ENCODE measurements at regions not wholly inside any gene's neighbourhood (a gene's known extent, or its start where the extent isn't known, plus 50 kb on each side); places are given as distances from the start of the nearest gene placed in this dataset.

GRCh38 chr6:100247123-100247522, 217.6 kb downstream of the SIM1 start:
- no peak for TF ChIP-seq MTA2 (IDR thresholded peaks at IDR 0.05; ENCODE audit: low read depth)
- no peak for TF ChIP-seq TCF3 (IDR thresholded peaks at IDR 0.05; ENCODE audit: borderline replicate concordance, insufficient read depth, low read depth, low read length)
- TF ChIP-seq, protein P1, sequence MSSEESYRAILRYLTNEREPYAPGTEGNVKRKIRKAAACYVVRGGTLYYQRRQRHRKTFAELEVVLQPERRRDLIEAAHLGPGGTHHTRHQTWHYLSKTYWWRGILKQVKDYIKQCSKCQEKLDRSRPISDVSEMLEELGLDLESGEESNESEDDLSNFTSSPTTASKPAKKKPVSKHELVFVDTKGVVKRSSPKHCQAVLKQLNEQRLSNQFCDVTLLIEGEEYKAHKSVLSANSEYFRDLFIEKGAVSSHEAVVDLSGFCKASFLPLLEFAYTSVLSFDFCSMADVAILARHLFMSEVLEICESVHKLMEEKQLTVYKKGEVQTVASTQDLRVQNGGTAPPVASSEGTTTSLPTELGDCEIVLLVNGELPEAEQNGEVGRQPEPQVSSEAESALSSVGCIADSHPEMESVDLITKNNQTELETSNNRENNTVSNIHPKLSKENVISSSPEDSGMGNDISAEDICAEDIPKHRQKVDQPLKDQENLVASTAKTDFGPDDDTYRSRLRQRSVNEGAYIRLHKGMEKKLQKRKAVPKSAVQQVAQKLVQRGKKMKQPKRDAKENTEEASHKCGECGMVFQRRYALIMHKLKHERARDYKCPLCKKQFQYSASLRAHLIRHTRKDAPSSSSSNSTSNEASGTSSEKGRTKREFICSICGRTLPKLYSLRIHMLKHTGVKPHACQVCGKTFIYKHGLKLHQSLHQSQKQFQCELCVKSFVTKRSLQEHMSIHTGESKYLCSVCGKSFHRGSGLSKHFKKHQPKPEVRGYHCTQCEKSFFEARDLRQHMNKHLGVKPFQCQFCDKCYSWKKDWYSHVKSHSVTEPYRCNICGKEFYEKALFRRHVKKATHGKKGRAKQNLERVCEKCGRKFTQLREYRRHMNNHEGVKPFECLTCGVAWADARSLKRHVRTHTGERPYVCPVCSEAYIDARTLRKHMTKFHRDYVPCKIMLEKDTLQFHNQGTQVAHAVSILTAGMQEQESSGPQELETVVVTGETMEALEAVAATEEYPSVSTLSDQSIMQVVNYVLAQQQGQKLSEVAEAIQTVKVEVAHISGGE (CRISPR knock-in tag; IDR thresholded peaks at IDR 0.05), result no peak
- TF ChIP-seq, protein P2, sequence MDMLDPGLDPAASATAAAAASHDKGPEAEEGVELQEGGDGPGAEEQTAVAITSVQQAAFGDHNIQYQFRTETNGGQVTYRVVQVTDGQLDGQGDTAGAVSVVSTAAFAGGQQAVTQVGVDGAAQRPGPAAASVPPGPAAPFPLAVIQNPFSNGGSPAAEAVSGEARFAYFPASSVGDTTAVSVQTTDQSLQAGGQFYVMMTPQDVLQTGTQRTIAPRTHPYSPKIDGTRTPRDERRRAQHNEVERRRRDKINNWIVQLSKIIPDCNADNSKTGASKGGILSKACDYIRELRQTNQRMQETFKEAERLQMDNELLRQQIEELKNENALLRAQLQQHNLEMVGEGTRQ (IDR thresholded peaks at IDR 0.05; ENCODE audit: borderline replicate concordance, low read depth, low read length), result no peak
- no peak for TF ChIP-seq SREBF2 (IDR thresholded peaks at IDR 0.05; ENCODE audit: low read length)
- TF ChIP-seq ZNF24 (IDR thresholded peaks at IDR 0.05), result no peak
- no peak for TF ChIP-seq MYC (IDR thresholded peaks at IDR 0.05; ENCODE audit: insufficient read depth, insufficient read length, insufficient replicate concordance, low read length, severe bottlenecking)
- TF ChIP-seq RFX5 (IDR thresholded peaks at IDR 0.05; ENCODE audit: low read depth, low read length), result no peak
- no peak for TF ChIP-seq JUNB (IDR thresholded peaks at IDR 0.05)
- no peak for ATAC-seq
- SMC1A ChIA-PET (ENCODE audit: uncharacterized antibody, unreplicated experiment), result interaction anchor here (1.2 to 1.3 kb wide), 2 partner anchors 16 to 17 kb away, joined by 3 read pairs; no protein-coding TSS in a partner anchor

More at GRCh38 chr6:100247123-100247522, 217.6 kb downstream of the SIM1 start:
- H3K79me2 ChIP-seq (ENCODE audit: control insufficient read depth, insufficient read depth, low read length), result no peaks in the 10 kb centered on the region
- H3K9ac ChIP-seq (ENCODE audit: control insufficient read depth, insufficient read depth, low read length), result no peak overlapping the region
- CTCF ChIA-PET, result no interaction called here
- no TSS peak for BruUV-seq (replicated peaks)
- in situ Hi-C loops (cut with MboI), result no loop called here
- H4K20me1 ChIP-seq (ENCODE audit: control insufficient read depth, insufficient read depth), result no peaks in the 10 kb centered on the region
- H3K27ac ChIP-seq (ENCODE audit: control insufficient read depth, insufficient read depth), result no peak overlapping the region
- FAIRE-seq (no peak), DNase-seq (ENCODE audit: low read depth, low spot score) (no peak)
- no peak overlapping the region for H3K4me2 ChIP-seq (ENCODE audit: control insufficient read depth, insufficient read depth)
- no peak overlapping the region for H2AFZ ChIP-seq (ENCODE audit: control insufficient read depth, low read depth, low read length)
- no peak overlapping the region for H3K4me3 ChIP-seq
- no peaks in the 10 kb centered on the region for H3K27me3 ChIP-seq (replicated peaks in 1 of 2; ENCODE audit: control insufficient read depth in 2 of 2, insufficient read depth in 2 of 2, low read length in 1 of 2)
- H3K4me1 ChIP-seq (ENCODE audit: control insufficient read depth, insufficient read depth, low read length), result no peaks in the 10 kb centered on the region
- RAD21 ChIA-PET (ENCODE audit: unreplicated experiment), result no interaction called here
- no peaks in the 10 kb centered on the region for H3K9me3 ChIP-seq (replicated peaks; ENCODE audit: control insufficient read depth, insufficient read depth, low read length)
- POLR2A ChIA-PET, result interaction anchor here (0.8 kb wide), 1 partner anchor 14 kb away, joined by 3 read pairs; no protein-coding TSS in a partner anchor
- intact Hi-C loops (cut with micrococcal nuclease; ENCODE audit: unreplicated experiment), result no loop called here
- 85% methylated on average over 1 of the region's 1 CpG for WGBS (ENCODE audit: insufficient coverage, insufficient replicate concordance, low lambda C conversion rate, missing lambda C conversion rate)
- H3K36me3 ChIP-seq (ENCODE audit: control insufficient read depth in 2 of 2, insufficient read depth in 2 of 2, low read length in 1 of 2), result no peaks in the 10 kb centered on the region

All from GM12878 (cell line).